H9 (cell line): ENCODE measurements at regions not wholly inside any gene's neighbourhood (a gene's known extent, or its start where the extent isn't known, plus 50 kb on each side); places are given as distances from the start of the nearest gene placed in this dataset.

Experiments
- DNase-seq: peaks from one replicate; pipeline ENCODE4 v3.0.0-alpha.2; 2017
- H2AFZ ChIP-seq: one replicate; pipeline ENCODE4 v1.6.1; 2013; ENCODE audit warnings: mild to moderate bottlenecking, low read length, control low read depth, moderate library complexity
- H2AK5ac ChIP-seq: 2 replicates; pipeline ENCODE4 v1.6.1; 2013; ENCODE audit warnings: low read length, control low read depth, mixed read lengths; ENCODE audit not compliant: insufficient read length
- H2BK120ac ChIP-seq: one replicate; pipeline ENCODE4 v1.6.1; 2013; ENCODE audit warnings: low read depth, mild to moderate bottlenecking, low read length, control low read depth, inconsistent platforms; ENCODE audit not compliant: poor library complexity, severe bottlenecking
- H2BK12ac ChIP-seq: 2 replicates; pipeline ENCODE4 v1.6.1; 2013; ENCODE audit warnings: low read length, control low read depth, mixed read lengths, low read depth; ENCODE audit not compliant: insufficient read length
- H2BK15ac ChIP-seq: 2 replicates; pipeline ENCODE4 v1.6.1; 2013; ENCODE audit warnings: low read depth, low read length, control low read depth
- H2BK20ac ChIP-seq: one replicate; pipeline ENCODE4 v1.6.1; 2013; ENCODE audit warnings: low read depth, mild to moderate bottlenecking, low read length, control low read depth, inconsistent platforms; ENCODE audit not compliant: poor library complexity, severe bottlenecking
- H2BK5ac ChIP-seq: 2 replicates; pipeline ENCODE4 v1.6.1; 2013; ENCODE audit warnings: low read length, control low read depth, mixed read lengths; ENCODE audit not compliant: insufficient read length
- H3K14ac ChIP-seq: 2 replicates; pipeline ENCODE4 v1.6.1; 2013; ENCODE audit warnings: low read length, control low read depth; ENCODE audit not compliant: insufficient read depth
- H3K18ac ChIP-seq: 2 replicates; pipeline ENCODE4 v1.6.1; 2013; ENCODE audit warnings: low read depth, mild to moderate bottlenecking, mixed read lengths, low read length, control low read depth; ENCODE audit not compliant: insufficient read length
- H3K23ac ChIP-seq: 2 replicates; pipeline ENCODE4 v1.6.1; 2013; ENCODE audit warnings: low read length, control low read depth, mixed read lengths, low read depth; ENCODE audit not compliant: insufficient read length
- H3K23me2 ChIP-seq: 2 replicates; pipeline ENCODE4 v1.6.1; 2013; ENCODE audit warnings: low read depth, mild to moderate bottlenecking, mixed read lengths, low read length, control low read depth; ENCODE audit not compliant: insufficient read length, poor library complexity, severe bottlenecking
- H3K27ac ChIP-seq: 2 replicates; pipeline ENCODE4 v1.5.1; 2013; ENCODE audit warnings: low read length, control low read depth, mixed read lengths, low read depth; ENCODE audit not compliant: insufficient read length
- H3K27me3 ChIP-seq: 2 replicates; pipeline ENCODE4 v1.6.1; 2013; ENCODE audit warnings: low read length, control low read depth, inconsistent platforms; ENCODE audit not compliant: insufficient read depth
- H3K4ac ChIP-seq: 2 replicates; pipeline ENCODE4 v1.6.1; 2013; ENCODE audit warnings: low read depth, mild to moderate bottlenecking, control low read depth, inconsistent platforms, low read length, moderate library complexity
- H3K4me1 ChIP-seq: 2 replicates; pipeline ENCODE4 v1.6.1; 2013; ENCODE audit warnings: low read length, control low read depth, inconsistent platforms; ENCODE audit not compliant: insufficient read depth
- H3K4me2 ChIP-seq: 2 replicates; pipeline ENCODE4 v1.6.1; 2013; ENCODE audit warnings: low read length, control low read depth, mixed read lengths; ENCODE audit not compliant: insufficient read length, insufficient read depth
- H3K56ac ChIP-seq: 2 replicates; pipeline ENCODE4 v1.6.1; 2013; ENCODE audit warnings: low read depth, mild to moderate bottlenecking, mixed read lengths, low read length, control low read depth; ENCODE audit not compliant: insufficient read length
- H3K79me1 ChIP-seq: 2 replicates; pipeline ENCODE4 v1.6.1; 2013; ENCODE audit warnings: low read depth, mild to moderate bottlenecking, moderate library complexity, low read length, control low read depth, inconsistent platforms; ENCODE audit not compliant: insufficient read depth, poor library complexity, severe bottlenecking
- H3K79me2 ChIP-seq: 2 replicates; pipeline ENCODE4 v1.6.1; 2013; ENCODE audit warnings: low read length, control low read depth, inconsistent platforms; ENCODE audit not compliant: insufficient read depth
- H3K9ac ChIP-seq: 2 replicates; pipeline ENCODE4 v1.6.1; 2013; ENCODE audit warnings: low read length, control low read depth, mixed read lengths; ENCODE audit not compliant: insufficient read length; ENCODE audit errors: extremely low read depth
- H3K9me3 ChIP-seq: one replicate; pipeline ENCODE4 v1.6.1; 2013; ENCODE audit warnings: low read depth, low read length, inconsistent platforms; ENCODE audit not compliant: control insufficient read depth
- H3T11ph ChIP-seq: one replicate; pipeline ENCODE4 v1.6.1; 2013; ENCODE audit warnings: mild to moderate bottlenecking, low read length, control low read depth, inconsistent platforms
- H4K20me1 ChIP-seq: one replicate; pipeline ENCODE4 v1.6.1; 2013; ENCODE audit not compliant: control insufficient read depth, insufficient read length, insufficient read depth
- H4K5ac ChIP-seq: 2 replicates; pipeline ENCODE4 v1.6.1; 2013; ENCODE audit warnings: low read depth, mild to moderate bottlenecking, mixed read lengths, low read length, control low read depth; ENCODE audit not compliant: insufficient read length
- H4K8ac ChIP-seq: replicated peaks from 2 replicates; pipeline ENCODE4 v1.6.1; 2013; ENCODE audit warnings: low read length, control low read depth, mixed read lengths, low read depth; ENCODE audit not compliant: insufficient read length
- H4K91ac ChIP-seq: 2 replicates; pipeline ENCODE4 v1.6.1; 2013; ENCODE audit warnings: low read depth, mild to moderate bottlenecking, moderate library complexity, mixed read lengths, low read length, control low read depth; ENCODE audit not compliant: insufficient read length
- H3K27ac Mint-ChIP-seq, 3 experiments: 2 replicates in 2 of 3; 3 replicates in 1 of 3; pipeline ENCODE4 v1.8.0; 2020 to 2021; ENCODE audit warnings: mixed read lengths in 3 of 3, mild to moderate bottlenecking in 1 of 3, moderate library complexity in 1 of 3
- H3K27me3 Mint-ChIP-seq: 2 replicates; pipeline ENCODE4 v1.8.0; 2021; ENCODE audit warnings: low read depth, mild to moderate bottlenecking, moderate library complexity, mixed read lengths
- H3K36me3 Mint-ChIP-seq, 3 experiments: 2 replicates in 2 of 3; 3 replicates in 1 of 3; pipeline ENCODE4 v1.8.0; 2020 to 2021; ENCODE audit warnings: low read depth in 3 of 3, mixed read lengths in 3 of 3; ENCODE audit not compliant: insufficient read depth in 1 of 3
- H3K4me1 Mint-ChIP-seq, 2 experiments: 2 replicates each; pipeline ENCODE4 v1.8.0; 2020; ENCODE audit warnings: mixed read lengths in 2 of 2
- H3K4me3 Mint-ChIP-seq, 2 experiments: 2 replicates in 1 of 2; 3 replicates in 1 of 2; pipeline ENCODE4 v1.8.0; 2020 to 2021; ENCODE audit warnings: mild to moderate bottlenecking in 2 of 2, mixed read lengths in 2 of 2, moderate library complexity in 1 of 2
- H3K9me3 Mint-ChIP-seq, 2 experiments: 2 replicates in 1 of 2; 3 replicates in 1 of 2; pipeline ENCODE4 v1.8.0; 2020; ENCODE audit warnings: mild to moderate bottlenecking in 2 of 2, mixed read lengths in 2 of 2, moderate library complexity in 1 of 2
- WGBS: extraction: QIAGEN DNeasy Blood & Tissue Kit; methylation state at CpG from one replicate; pipeline ENCODE4 v1.1.7; 2013; ENCODE audit warnings: missing lambda C conversion rate, low lambda C conversion rate, mixed read lengths; ENCODE audit not compliant: insufficient read length; ENCODE audit errors: extremely low coverage; 5-methylcytosine and 5-hydroxymethylcytosine counted together
- TF ChIP-seq, protein P1 (sequence below): fragments of 200-600 bp; sonication (generic); conservative IDR thresholded peaks from 3 replicates; pipeline ENCODE4 v1.8.0; 2021; ENCODE audit warnings: antibody characterized with exemption, mild to moderate bottlenecking

DNA sequence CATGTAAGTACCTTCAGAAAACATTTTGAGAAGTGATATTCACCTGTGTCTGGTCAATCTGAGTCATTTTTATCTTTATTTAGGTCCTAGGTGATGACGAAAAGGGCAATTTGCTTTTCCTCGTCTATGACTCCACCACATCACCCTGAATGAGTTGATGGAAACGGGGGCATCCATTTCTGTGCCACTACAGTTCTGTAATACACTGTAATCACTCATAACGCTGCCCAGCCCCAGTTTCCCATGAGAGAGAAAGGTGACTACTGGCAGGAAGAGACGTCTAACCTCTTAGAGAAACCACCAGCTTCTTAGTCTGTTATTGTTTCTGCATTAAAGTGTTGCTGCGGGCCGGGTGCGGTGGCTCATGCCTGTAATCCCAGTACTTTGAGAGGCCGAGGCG is 205.3 kb upstream of the MKLN1 start:
- Mint-ChIP-seq H3K36me3 (peaks cover 22 to 32% (median 23%) of the 10 kb centered on the region in 3 experiments), H3K27ac (no peak overlapping the region; a peak in 1 of 7 replicates), H3K4me3 (no peak overlapping the region), H3K9me3 (peaks cover 32 to 33% of the 10 kb centered on the region in 2 experiments), H3K27me3 (peaks cover 6% of the 10 kb centered on the region), H3K4me1 (peaks cover 3 to 4% of the 10 kb centered on the region in 2 experiments)
- no peak for DNase-seq
- Histone ChIP-seq H3K79me1 (no peaks in the 10 kb centered on the region), H4K8ac (no peak overlapping the region), H2BK5ac (no peak overlapping the region), H3K23ac (no peak overlapping the region), H3K4me1 (no peaks in the 10 kb centered on the region), H3K27me3 (no peaks in the 10 kb centered on the region), H4K20me1 (no peaks in the 10 kb centered on the region), H2BK15ac (no peak overlapping the region), H3T11ph (no peak overlapping the region), H4K91ac (no peak overlapping the region), H3K23me2 (no peaks in the 10 kb centered on the region), H3K4ac (no peak overlapping the region), H2AK5ac (no peak overlapping the region), H4K5ac (no peak overlapping the region), H2BK120ac (no peak overlapping the region), H3K18ac (no peak overlapping the region), H3K9me3 (peaks cover 14% of the 10 kb centered on the region), H3K56ac (no peak overlapping the region), H3K14ac (no peak overlapping the region), H3K9ac (no peak overlapping the region), H3K4me2 (no peak overlapping the region), H2BK12ac (no peak overlapping the region), H2AFZ (no peak overlapping the region), H3K79me2 (no peaks in the 10 kb centered on the region), H2BK20ac (no peak overlapping the region), H3K27ac (no peak overlapping the region)
- TF ChIP-seq, protein P1, sequence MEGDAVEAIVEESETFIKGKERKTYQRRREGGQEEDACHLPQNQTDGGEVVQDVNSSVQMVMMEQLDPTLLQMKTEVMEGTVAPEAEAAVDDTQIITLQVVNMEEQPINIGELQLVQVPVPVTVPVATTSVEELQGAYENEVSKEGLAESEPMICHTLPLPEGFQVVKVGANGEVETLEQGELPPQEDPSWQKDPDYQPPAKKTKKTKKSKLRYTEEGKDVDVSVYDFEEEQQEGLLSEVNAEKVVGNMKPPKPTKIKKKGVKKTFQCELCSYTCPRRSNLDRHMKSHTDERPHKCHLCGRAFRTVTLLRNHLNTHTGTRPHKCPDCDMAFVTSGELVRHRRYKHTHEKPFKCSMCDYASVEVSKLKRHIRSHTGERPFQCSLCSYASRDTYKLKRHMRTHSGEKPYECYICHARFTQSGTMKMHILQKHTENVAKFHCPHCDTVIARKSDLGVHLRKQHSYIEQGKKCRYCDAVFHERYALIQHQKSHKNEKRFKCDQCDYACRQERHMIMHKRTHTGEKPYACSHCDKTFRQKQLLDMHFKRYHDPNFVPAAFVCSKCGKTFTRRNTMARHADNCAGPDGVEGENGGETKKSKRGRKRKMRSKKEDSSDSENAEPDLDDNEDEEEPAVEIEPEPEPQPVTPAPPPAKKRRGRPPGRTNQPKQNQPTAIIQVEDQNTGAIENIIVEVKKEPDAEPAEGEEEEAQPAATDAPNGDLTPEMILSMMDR = no peak
- no CpG with 5 or more reads among the region's 10 CpGs for WGBS
